NCI-H524 treated with DMSO at 0.1 percent for 48 hours (cell line): ENCODE measurements at regions not wholly inside any gene's neighbourhood (a gene's known extent, or its start where the extent isn't known, plus 50 kb on each side); places are given as distances from the start of the nearest gene placed in this dataset.
"Not testable (repeated sequence)": the region's sequence is repeated elsewhere in the genome, so short reads cannot be mapped to it uniquely, and the experiment has no call there.

Source experiments
- DNase-seq: peaks from one replicate; lab custom pipeline; 2025; lab: John Stamatoyannopoulos, UW

DNA sequence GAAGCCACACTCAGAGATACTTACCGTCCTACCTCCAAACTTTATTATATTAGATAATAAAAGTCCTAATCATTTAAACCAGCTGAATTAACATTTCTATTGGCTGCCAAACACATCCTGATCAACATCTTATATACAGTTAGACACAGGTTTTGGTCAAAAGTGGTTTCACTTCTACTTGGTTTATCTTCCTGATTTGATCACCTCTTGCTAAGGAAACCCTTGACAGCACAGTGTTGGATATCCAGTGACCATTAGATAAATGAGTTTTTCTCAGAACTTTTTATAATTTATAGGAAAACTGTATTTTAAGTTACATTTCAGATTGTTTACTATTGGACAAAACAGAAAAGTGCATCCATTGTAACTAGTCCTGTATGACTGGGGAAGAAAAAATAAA lies 198.4 kb upstream of the NR2F2 start:
- no peak for DNase-seq

DNA sequence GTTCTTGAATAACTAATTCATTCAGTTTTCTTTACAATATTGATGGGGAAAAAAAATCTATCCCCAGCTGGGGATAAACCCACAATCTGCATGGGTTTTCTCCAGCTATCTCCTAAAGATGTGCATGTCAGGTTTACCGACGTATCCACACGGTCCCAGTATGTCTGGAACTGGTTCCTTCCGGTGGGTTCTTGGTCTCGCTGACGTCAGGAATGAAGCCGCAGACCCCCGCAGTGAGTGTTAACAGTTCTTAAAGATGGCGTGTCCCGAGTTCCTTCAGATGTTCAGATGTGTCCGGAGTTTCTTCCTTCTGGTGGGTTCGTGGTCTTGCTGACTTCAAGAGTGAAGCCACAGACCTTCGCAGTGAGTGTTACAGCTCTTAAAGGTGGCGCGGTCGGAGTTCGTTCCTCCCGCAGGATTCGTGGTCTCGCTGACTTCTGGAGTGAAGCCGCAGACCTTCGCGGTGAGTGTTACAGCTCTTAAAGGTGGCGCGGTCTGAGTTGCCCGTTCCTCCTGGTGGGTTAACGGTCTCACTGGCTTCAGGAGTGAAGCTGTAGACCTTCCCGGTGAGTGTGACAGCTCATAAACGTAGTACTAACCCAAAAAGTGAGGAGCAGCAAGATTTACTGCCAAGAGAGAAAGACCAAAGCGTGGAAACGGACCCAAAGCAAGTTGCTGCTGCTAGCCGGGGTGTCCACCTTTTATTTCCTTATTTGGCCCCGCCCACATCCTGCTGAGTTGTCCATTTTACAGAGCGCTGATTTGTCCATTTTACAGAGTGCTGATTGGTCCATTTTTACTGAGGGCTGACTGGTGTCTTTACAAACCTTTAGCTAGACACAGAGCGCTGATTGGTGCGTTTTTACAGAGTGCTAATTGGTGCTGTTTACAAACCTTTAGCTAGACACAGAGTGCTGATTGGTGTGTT lies 195.1 kb upstream of the NR2F2 start:
- no peak for DNase-seq

DNA sequence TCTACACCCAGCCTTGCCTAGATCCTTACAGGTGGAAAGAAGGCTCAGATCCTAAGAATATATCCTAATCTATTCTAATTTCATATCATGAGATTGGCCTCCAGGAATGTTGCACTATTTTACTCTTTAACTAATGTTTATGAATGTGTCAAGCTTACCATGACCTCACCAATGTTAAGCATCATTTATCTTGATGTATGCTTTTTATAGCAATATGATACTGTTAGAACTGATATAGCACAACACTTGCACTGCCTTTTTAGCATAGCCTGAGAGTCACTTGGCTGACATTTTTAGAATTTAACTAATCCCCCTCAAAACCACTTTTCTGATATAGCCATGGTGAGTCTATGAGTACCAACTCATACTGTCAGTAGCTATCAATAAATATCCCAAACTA lies 191.5 kb upstream of the NR2F2 start:
- DNase-seq, result no peak

DNA sequence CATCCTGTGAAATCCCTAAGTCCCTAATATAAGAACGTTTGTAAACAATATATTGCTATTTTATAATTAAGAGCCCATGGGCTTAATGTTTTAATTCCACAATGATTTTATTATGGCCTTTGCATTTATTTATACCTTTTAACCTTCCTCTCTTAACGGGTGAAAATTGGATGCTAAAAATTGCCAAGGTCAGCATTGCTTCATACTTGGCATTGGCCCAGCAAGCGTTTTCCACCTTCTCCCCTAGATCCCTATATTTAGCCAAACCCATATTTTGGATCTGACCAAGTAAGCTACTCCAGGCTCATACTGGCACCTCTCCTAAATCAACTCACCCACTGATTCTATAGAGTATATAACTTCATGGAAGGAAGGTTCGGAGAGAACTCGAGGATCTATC lies 188.0 kb upstream of the NR2F2 start:
- DNase-seq, result no peak

DNA sequence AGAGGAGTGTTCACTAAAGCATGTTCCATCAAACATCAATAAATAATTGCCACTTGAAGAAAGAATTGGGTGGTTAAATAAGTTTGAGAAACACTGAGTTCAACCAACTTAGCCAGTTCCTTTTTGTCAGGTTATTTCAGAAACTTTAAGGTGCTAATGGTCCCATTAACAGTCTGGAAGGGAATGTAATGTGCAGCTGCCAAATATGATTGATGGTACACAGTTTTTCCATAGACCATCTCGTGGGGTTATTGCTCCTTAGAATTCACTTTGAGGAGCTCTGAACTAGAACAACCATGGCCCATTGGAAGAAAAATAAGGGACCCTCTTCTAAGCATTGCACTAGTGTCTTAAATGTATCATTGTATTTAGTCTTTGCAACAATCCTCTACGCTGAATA lies 185.8 kb upstream of the NR2F2 start:
- DNase-seq, result no peak

DNA sequence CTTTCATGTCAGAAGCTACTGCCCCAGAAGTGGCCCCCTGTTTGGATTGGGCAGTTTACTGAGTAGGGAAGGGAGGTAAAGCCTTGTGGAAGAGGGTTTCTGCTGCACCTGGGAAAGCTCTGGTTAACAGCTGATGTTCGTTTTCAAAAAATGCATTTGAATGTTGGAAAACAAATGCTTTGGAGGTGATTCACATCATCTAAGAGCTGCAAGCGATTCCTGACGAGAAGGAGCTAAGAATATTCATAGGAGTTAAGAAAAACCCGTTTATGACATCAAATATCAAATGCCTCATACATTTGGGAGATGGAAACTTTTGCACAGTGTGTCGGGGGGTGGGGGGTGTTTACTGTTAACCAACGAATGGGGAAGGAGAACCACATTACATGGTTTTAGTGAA lies 183.8 kb upstream of the NR2F2 start:
- DNase-seq, result no peak

DNA sequence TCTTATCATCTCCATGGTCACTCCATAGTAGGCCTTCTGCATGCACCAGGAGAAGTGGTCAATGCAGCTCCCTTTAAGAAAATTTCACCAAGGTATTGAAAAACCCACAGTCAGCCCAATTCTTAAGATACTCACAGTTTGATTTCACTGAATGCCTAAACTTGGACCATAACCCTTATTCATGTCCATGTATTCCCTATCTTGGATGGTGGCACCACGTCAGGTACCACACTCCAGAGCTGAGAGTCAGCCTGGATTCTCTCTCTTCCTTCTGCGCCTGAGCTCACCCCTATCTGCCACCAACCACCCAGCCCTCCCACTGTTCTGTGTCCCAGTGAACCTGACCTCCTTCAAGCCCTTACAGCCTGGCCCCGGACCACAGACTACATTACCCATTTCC lies 183.2 kb upstream of the NR2F2 start:
- no peak for DNase-seq

DNA sequence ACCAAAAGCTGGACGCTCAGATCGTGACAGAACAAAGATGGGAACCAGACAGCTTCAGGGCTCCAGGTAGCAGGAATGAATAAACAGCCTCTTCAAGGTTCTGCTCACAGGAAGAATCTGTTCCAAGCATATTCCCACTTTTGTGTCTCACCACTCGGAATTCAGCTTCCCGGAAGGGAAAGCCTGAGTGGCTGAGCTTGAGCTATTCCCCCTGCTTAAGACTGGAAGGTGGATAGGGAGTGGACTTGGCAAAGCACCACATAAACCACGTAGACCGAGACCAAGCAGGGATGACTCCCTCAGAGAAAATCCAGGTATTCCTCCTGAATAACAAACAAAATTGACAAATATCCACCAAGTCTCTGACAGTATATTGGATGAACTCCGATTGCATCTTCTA lies 180.2 kb upstream of the NR2F2 start:
- DNase-seq, result no peak

DNA sequence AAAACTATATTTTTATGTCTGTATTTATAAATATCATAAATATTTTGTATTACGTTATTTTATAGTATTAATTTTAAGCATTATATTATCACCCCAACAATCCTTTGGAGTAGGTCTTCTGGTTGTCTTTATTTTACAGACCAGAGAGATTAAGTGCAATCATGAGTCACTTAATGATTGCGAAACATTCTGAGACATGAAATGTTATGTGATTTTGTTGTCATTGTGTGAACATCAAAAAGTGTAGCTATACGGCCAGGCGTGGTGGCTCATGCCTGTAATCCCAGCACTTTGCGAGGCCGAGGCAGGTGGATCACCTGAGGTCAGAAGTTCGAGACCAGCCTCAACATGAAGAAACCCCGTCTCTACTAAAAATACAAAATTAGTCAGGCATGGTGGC lies 178.8 kb upstream of the NR2F2 start:
- not testable (repeated sequence) for DNase-seq

DNA sequence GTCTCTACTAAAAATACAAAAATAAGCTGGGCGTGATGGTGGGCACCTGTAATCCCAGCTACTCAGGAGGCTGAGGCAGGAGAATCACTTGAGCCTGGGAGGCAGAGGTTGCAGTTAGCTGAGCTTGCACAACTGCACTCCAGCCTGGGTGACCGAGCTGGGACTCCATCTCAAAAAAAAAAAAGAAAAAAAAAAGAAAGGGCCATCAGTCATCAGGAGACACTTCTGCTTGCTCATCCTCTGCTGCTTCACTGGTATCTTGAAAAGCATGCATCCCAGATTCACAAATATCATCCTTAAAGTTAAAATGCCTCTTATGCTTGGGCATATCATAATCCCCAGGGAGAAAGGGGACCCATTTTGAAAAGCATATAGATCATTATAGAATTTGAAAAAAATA lies 176.6 kb upstream of the NR2F2 start:
- DNase-seq, result no peak

DNA sequence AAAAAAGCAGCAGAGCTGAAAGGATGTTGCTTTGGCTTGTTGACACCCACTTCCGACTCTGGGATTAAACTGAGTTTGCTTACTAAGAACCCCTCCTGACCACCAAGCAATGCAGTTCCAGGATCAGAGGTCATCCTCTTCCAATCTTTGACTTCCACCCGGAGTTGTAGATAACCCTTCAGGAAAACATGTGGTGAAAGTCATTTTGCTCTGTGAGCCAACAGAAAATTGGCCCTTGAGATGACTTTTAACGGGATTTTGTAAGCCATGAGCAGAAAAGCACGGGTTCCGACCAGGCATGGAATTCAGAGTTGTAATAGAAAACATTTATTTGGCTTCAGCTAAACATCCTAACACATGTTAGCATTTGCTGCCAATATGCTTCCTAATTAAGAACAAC lies 171.6 kb upstream of the NR2F2 start:
- no peak for DNase-seq

DNA sequence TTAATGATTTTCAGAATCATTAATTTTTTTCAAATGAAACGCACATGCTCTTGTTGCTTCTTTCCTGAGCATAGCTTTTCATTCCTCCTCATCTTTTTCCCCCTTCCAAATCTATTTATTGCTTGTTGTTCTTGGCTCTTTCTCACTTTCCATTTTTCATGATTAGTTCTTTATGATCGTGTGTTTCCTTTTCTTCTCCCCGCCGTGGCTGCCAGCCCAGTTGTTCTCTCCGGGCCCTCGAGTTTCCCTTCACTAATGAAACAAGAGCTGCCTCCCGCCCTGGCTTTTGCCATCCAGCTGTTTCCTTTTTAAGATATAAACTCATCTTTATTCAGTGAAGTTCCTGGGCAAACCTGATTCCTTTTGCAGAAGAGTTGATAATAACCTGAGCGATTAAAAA lies 170.2 kb upstream of the NR2F2 start:
- DNase-seq, result no peak

DNA sequence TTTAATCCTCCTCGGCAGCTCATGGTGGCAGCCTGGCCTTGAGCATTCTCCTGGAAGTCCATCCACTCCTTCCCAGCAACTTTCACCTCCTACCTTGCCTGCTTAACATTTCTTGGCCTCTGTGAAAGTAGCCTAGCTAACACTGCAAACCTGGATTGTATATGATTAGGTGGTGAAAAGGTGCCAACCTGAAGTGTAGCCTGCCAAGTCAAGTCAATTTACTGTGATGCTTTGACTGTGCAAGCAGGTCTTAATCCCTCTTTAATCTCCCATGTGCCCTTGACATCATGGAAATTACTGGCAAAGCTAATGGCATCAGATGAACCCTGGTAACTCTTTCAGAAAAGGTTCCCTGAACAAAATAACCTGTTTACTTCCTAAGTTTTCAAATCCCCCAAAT lies 169.7 kb upstream of the NR2F2 start:
- DNase-seq, result no peak

DNA sequence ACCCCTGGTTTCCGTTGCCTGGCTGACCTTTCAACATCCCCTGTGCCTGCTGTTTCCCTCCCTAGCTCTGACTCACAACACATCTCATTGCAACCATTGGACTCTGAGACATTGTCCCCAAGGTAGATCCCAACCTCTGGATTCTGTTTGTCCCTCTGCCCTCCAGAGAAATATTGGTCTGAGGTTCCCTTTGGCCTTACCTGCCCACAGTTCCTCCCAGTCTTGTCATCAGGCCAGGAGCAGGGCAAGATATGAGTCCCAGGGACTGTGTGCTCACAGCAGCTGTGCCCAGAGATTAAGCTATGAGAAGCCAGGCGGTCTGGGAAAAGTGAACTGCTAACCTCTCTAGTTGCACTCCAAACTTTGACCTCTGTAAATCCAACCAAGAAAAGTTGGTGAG lies 168.2 kb upstream of the NR2F2 start:
- DNase-seq, result no peak

DNA sequence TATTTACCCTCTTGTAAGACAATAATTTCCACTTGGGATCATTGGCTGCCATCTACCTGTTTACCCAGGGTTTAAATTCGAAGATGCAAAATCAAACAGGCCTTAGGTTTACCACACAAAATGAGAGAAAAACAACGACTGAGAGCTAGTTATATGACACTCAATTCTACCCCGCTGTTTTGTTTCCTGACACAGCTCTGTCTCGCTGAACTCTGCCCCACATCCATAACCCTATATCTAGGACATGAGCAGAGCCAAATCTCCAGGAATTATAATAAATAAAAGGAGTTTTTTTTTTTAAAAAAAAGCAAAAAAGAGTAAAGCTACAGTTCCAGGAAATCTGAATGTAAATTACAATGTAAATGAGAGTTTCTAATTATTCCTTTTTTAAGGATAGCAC lies 165.4 kb upstream of the NR2F2 start:
- no peak for DNase-seq

DNA sequence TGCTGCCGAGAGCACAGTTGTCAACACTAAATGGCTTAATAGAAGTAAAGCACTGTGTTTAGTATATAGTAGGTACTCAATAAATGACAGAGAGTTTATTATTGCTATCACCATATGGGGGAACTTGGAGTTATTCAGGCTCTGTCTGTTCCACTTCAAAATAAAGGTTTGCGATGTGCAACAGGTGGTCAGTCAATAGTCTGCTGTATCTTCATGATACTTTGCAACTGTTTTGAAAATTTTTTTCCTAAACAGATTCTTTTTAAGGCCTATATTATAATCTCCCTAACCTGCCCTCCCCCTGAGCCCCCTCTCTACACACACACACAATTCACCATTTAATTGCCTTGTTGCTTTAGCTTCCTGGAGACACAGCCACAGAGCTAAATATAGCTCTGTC lies 164.7 kb upstream of the NR2F2 start:
- no peak for DNase-seq

DNA sequence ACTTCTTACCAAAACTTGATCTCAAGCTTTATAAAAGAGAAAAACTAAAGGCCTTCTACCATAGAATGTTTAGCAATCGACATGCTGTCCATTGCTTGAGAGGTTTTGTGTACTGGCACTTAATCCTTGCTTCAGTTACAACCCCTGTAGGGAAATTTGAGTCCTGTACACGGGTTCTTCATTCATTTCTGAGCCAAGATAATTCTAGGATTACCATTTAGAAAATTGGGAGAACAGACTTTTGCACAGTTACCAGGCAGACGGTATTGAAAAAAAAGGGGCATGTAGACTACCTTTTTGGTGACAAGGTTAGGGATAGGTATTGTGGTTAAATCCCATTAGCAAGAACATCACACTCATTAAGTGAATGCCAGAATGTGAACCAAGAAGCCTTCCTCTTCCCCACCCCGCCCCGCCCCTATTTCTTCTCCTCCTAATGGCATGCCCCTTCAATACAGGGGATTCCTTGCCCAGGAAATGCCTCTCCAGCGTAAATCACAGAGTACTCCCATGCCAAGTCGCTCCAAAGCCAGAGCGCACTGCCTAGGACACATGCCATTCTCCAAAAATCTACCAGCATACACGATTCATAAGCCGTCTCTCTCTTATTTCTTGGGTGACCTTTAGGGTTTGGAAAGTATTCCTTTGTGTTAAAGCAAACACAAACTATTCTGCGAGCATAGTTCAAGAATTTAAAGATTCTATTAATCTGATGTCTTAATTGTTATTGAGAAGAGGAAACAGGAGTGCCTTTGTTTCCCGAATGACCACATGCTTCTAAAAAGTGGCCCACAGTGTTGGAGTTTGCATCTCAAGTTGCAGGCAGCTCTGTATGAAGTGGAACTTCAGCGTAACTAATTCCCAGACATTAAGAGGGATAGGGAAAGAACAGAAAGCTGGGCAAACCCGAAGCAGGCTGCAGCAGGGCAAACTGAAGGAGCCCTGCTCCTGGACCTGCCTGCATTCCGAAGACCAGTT lies 164.0 kb upstream of the NR2F2 start:
- no peak for DNase-seq

DNA sequence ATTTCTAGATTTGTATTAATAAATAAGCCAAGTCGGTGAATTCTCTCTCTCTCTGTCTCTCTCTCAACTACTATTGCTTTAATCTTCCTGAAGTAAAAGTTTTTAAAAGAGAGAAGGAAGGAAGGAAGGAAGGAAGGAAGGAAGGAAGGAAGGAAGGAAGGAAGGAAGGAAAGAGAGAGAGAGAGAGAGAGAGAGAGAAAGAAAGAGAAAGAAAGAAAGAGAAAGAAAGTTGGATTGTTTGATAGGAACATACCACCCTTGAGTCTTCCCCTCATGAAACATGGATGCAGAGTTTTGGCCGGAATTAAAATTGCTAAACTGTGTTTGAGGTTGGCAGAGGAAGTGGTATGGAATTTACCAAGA lies 159.9 kb upstream of the NR2F2 start:
- not testable (repeated sequence) for DNase-seq

DNA sequence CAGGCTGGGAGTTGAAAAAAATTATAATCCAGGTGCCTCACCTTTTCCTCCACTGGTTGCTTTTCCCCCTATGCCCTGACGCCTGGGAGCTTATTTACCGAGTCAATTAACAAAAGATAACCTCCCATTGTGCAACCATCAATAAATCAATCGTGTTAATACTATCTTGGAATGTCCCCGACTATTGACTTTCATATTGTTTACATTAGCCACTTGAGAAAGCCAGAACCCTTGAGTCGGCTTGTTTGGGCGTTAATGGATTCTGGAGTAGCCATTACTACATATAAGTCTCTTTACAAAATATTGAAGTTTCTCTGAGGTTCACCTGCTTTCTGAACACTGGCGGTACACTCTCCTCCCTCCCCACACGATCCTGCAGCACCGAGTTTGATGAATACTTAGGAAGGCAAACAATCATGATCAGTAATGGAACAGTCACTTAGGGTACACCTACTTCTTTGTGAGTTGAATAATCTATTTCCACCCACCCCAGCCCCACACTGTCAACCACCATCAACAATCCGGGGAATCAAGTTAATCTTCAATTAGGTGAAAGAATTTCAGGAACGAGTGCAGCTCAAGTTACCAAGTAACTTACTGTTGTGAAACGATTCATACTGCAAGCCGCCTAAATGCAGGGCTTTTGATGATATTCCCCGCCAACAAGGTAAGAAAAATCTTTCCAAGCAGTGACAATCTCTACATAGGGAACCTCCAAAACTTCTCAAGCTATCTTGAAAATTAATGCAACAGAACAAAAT lies 159.3 kb upstream of the NR2F2 start:
- no peak for DNase-seq

DNA sequence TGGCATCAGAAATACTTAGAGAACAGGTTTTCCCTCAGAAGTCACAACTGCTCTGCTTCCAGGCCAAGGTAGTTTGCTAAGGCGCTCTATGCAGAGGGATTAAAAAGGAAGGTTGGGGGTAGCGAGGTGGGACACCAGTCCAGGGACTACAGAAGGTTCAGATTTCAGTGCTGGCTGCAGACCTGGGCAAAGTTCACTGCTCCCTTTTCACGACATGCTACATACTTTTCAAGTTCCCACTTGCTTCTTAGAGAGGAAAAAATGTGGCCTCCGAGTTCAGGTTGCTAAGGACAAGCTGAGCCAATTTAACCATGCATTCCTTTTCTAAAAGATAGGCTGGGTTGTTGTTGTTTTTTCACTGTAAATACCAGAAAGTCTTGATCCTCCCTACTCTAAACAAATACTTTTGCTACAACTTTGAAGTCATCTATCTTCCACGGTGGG lies 158.6 kb upstream of the NR2F2 start:
- no peak for DNase-seq

DNA sequence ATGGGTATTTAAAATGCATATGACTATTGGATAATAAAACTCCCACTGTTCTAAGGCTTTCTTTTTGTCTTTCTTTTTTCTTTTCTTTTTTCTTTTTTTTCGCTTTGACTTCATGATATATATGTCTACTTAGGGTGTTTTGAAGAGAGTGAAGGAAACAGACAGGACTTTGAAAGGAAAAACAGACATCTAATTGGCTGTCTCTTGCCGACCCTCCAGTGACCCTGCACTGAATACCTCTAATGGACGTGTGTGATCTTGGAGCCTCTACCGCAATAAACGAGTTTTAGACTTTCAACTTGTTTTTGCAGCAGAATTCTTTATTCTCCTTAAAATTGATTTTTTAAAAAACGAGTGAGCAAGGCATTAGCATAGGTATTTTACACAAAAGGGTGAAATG lies 158.1 kb upstream of the NR2F2 start:
- DNase-seq, result no peak

DNA sequence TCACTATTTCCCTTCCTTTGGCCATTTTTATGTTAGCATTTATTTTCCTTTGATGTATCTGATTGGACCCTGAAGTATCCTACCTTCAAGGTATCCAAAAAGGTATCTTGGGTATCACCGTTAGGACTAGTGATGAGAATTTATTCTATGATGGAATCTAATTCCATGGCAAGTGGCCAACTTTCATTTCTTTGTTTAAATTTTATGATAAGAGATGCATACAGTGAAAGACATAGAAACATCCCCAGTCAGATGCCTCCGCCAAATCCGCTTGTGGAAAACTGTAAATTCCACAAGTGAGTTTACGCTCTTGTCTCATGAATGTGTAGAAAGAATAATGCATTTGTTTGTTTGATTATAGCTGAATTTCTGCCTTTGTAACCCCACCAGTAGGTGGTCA lies 153.7 kb upstream of the NR2F2 start:
- DNase-seq, result no peak
